HepG2 (cell line): ENCODE measurements at regions not wholly inside any gene's neighbourhood (a gene's known extent, or its start where the extent isn't known, plus 50 kb on each side); places are given as distances from the start of the nearest gene placed in this dataset.

ENCODE experiments used
- ATAC-seq: fragments of 200-7000 bp; cut with Tn5 transposase; 3 replicates; pipeline ENCODE4 v1.9.1; 2020; ENCODE audit warnings: mild to moderate bottlenecking, moderate library complexity
- BruUV-seq: library from RNA; stranded (reverse); fragments of 400-500 nt; replicated peaks from 2 replicates; lab custom pipeline; 2021; lab: Mats Ljungman, UMichigan
- CTCF ChIA-PET: fragments of 300-600 bp; formaldehyde crosslinking; extraction: SDS; loops from one replicate; lab custom pipeline; 2021; ENCODE audit warnings: low total read pairs, inconsistent platforms, low intra/inter-chr PET ratio; lab: Yijun Ruan, JAX
- POLR2A ChIA-PET: fragments of 350-600 bp; sonication (Branson Sonifier 250); formaldehyde crosslinking; loops from one replicate; lab custom pipeline; 2020; ENCODE audit warnings: antibody characterized with exemption, inconsistent platforms; lab: Yijun Ruan, JAX
- DNase-seq: peaks from one replicate; pipeline ENCODE4 v3.0.0-alpha.2; 2015; ENCODE audit warnings: low spot score
- FAIRE-seq: peaks from 3 replicates; lab custom pipeline; 2011; peaks lifted over from hg19 to GRCh38; lab: Jason Lieb, UNC
- H2AFZ ChIP-seq: one replicate; pipeline ENCODE4 v1.6.1; 2011; ENCODE audit warnings: low read length, inconsistent platforms
- H3K27ac ChIP-seq: fragments of 300-600 bp; 3 replicates; pipeline ENCODE4 v1.8.0; 2011; ENCODE audit warnings: mixed run types, mild to moderate bottlenecking, mixed read lengths, low read length, inconsistent platforms; ENCODE audit not compliant: insufficient read depth; ENCODE audit errors: extremely low read length
- H3K27me3 ChIP-seq, 2 experiments: fragments of 200-600 bp in 1 of 2; 2 replicates in 1 of 2; 3 replicates in 1 of 2; pipeline versions ENCODE4 v1.6.0 to v1.8.0; 2011; ENCODE audit warnings: low read length in 2 of 2, mild to moderate bottlenecking in 2 of 2, moderate library complexity in 2 of 2, inconsistent platforms in 1 of 2; ENCODE audit not compliant: insufficient read depth in 2 of 2, control insufficient read depth in 1 of 2
- H3K36me3 ChIP-seq, 2 experiments: fragments of 200-600 bp in 1 of 2; replicated peaks in 1 of 2; 2 replicates in 1 of 2; 3 replicates in 1 of 2; pipeline versions ENCODE4 v1.5.1 to v1.8.0; 2011; ENCODE audit warnings: low read length in 2 of 2, inconsistent platforms in 1 of 2; ENCODE audit not compliant: insufficient read depth in 2 of 2, control insufficient read depth in 1 of 2
- H3K4me1 ChIP-seq: 2 replicates; pipeline ENCODE4 v1.5.1; 2012; ENCODE audit warnings: low read length, inconsistent platforms; ENCODE audit not compliant: insufficient read depth
- H3K4me2 ChIP-seq: 2 replicates; pipeline ENCODE4 v1.6.0; 2011; ENCODE audit warnings: low read depth, low read length, inconsistent platforms
- H3K4me3 ChIP-seq, 3 experiments: fragments of 200-600 bp in 1 of 3; sonication (generic), shearing (Covaris generic) in 1 of 3; replicated peaks in 1 of 3; 2 replicates each; pipeline ENCODE4 v1.5.1; 2011 to 2016; ENCODE audit warnings: low read length in 3 of 3, inconsistent platforms in 2 of 3, low read depth in 2 of 3, mild to moderate bottlenecking in 2 of 3, control low read depth in 1 of 3, mixed read lengths in 1 of 3; ENCODE audit not compliant: insufficient read depth in 1 of 3
- H3K79me2 ChIP-seq: one replicate; pipeline ENCODE4 v1.6.1; 2011; ENCODE audit warnings: low read length, inconsistent platforms; ENCODE audit not compliant: insufficient read depth
- H3K9ac ChIP-seq: 2 replicates; pipeline ENCODE4 v1.6.0; 2011; ENCODE audit warnings: mild to moderate bottlenecking, low read depth, low read length, inconsistent platforms; ENCODE audit not compliant: insufficient read depth
- H3K9me3 ChIP-seq: 2 replicates; pipeline ENCODE4 v1.5.1; 2012; ENCODE audit warnings: mild to moderate bottlenecking, low read length
- H4K20me1 ChIP-seq: 2 replicates; pipeline ENCODE4 v1.6.0; 2011; ENCODE audit warnings: inconsistent platforms, mild to moderate bottlenecking, low read length, moderate library complexity; ENCODE audit not compliant: insufficient read depth
- AGO2 ChIP-seq: fragments of 200-400 bp; formaldehyde crosslinking; optimal IDR thresholded peaks from 2 replicates; pipeline ENCODE3; 2017; ENCODE audit warnings: mild to moderate bottlenecking, low read depth, low read length, moderate library complexity
- ATF1 ChIP-seq: IDR thresholded peaks from 2 replicates; pipeline ENCODE4 v1.6.1; 2016; ENCODE audit warnings: mild to moderate bottlenecking, control low read depth
- DDIT3 ChIP-seq: sonication (generic); formaldehyde crosslinking; IDR thresholded peaks from 2 replicates; pipeline ENCODE4 v1.4.0; 2020; ENCODE audit warnings: mild to moderate bottlenecking, missing genetic modification reagents
- HHEX ChIP-seq: IDR thresholded peaks from 2 replicates; pipeline ENCODE4 v1.6.1; 2016; ENCODE audit warnings: control low read depth
- IKZF1 ChIP-seq: fragments of 450-650 bp; IDR thresholded peaks from 2 replicates; pipeline ENCODE4 v1.7.1; 2016
- IKZF5 ChIP-seq: IDR thresholded peaks from 2 replicates; pipeline ENCODE4 v1.6.1; 2018; ENCODE audit warnings: missing genetic modification reagents, mild to moderate bottlenecking, missing compliant biosample characterization
- MED8 ChIP-seq: sonication (generic); formaldehyde crosslinking; IDR thresholded peaks from 2 replicates; pipeline ENCODE4 v1.8.1; 2023; ENCODE audit warnings: mild to moderate bottlenecking, missing genetic modification reagents; ENCODE audit not compliant: insufficient replicate concordance
- NFRKB ChIP-seq: fragments of 450-650 bp; IDR thresholded peaks from 2 replicates; pipeline ENCODE4 v1.6.1; 2017
- PAX8 ChIP-seq: sonication (generic); formaldehyde crosslinking; IDR thresholded peaks from 2 replicates; pipeline ENCODE4 v1.8.0; 2022; ENCODE audit warnings: mild to moderate bottlenecking, missing genetic modification reagents, borderline replicate concordance
- ZFP37 ChIP-seq: sonication (generic); formaldehyde crosslinking; IDR thresholded peaks from 2 replicates; pipeline ENCODE4 v1.4.0; 2020; ENCODE audit warnings: missing genetic modification reagents, borderline replicate concordance
- ZKSCAN8 ChIP-seq: IDR thresholded peaks from 2 replicates; pipeline ENCODE4 v1.6.1; 2016; ENCODE audit warnings: borderline replicate concordance, missing genetic modification reagents, missing compliant biosample characterization
- ZNF484 ChIP-seq: sonication (generic); formaldehyde crosslinking; IDR thresholded peaks from 2 replicates; pipeline ENCODE4 v1.5.1; 2020; ENCODE audit warnings: mild to moderate bottlenecking, low read depth, missing genetic modification reagents, borderline replicate concordance
- ZNF552 ChIP-seq: sonication (generic); formaldehyde crosslinking; IDR thresholded peaks from 2 replicates; pipeline ENCODE4 v1.9.0; 2022; ENCODE audit warnings: missing genetic modification reagents, mild to moderate bottlenecking, borderline replicate concordance
- ZSCAN30 ChIP-seq: sonication (generic); formaldehyde crosslinking; IDR thresholded peaks from 2 replicates; pipeline ENCODE4 v1.5.0; 2020; ENCODE audit warnings: mild to moderate bottlenecking, missing genetic modification reagents
- WGBS: methylation state at CpG from one replicate; pipeline ENCODE4 v1.1.6; 2017; ENCODE audit warnings: low lambda C conversion rate; 5-methylcytosine and 5-hydroxymethylcytosine counted together
- in situ Hi-C: cut with HindIII; loops from 2 replicates; pipeline ENCODE4 v1.10.0; 2017; ENCODE audit warnings: low pct_unique_long_range_greater_than_20kb; ENCODE audit not compliant: extremely low pct_ligation_motif_present
- intact Hi-C: fragments of 100-400 bp; cut with micrococcal nuclease; formaldehyde crosslinking; loops from one replicate; pipeline ENCODE4 v1.10.0; 2022; ENCODE audit not compliant: unreplicated experiment

DNA sequence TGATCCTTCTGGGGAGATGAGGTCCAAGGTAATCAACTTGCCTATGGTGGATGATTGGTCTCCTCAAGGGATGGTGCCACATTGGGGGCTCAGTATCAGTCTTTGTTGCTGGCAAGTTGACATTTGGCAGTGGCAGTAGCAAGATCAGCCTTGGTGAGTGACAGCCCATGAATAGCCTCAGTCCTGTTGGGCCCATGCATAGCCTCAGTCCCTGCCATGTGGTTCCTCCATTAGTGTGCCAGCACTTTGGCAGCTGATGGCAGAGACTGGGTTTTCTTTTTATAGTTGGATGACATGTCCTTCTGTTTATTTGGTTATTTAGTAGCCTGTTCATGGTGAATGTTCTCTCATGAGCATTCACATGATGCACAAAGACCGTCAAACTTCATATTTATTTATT, 179.6 kb downstream of the CBLN1 start:
- H3K79me2 ChIP-seq, result no peaks in the 10 kb centered on the region
- H3K9ac ChIP-seq, result no peak overlapping the region
- H3K36me3 ChIP-seq, result no peaks in the 10 kb centered on the region
- in situ Hi-C loops, result no loop called here
- DNase-seq (no peak), FAIRE-seq (no peak), ATAC-seq (no peak)
- ChIA-PET POLR2A (no interaction called here), CTCF (no interaction called here)
- WGBS, result 0% methylated on average over 1 of the region's 1 CpG
- intact Hi-C loops, result no loop called here
- BruUV-seq, result no TSS peak
- H4K20me1 ChIP-seq, result no peaks in the 10 kb centered on the region
- H3K4me1 ChIP-seq, result peaks cover 2% of the 10 kb centered on the region; the same call in 1 of the 2 replicates
- H3K4me2 ChIP-seq, result no peak overlapping the region
- no peak overlapping the region for H3K4me3 ChIP-seq
- H2AFZ ChIP-seq, result no peak overlapping the region
- no peak for TF ChIP-seq ZSCAN30 (CRISPR knock-in tag)
- TF ChIP-seq ATF1, result no peak
- no peak for TF ChIP-seq AGO2
- no peak for TF ChIP-seq ZNF552
- TF ChIP-seq MED8 (CRISPR knock-in tag), result no peak
- no peak for TF ChIP-seq PAX8 (CRISPR knock-in tag)
- no peak for TF ChIP-seq NFRKB
- TF ChIP-seq HHEX (CRISPR knock-in tag), result no peak
- no peak for TF ChIP-seq ZFP37 (CRISPR knock-in tag)
- TF ChIP-seq IKZF1, result no peak
- no peak for TF ChIP-seq ZNF484 (CRISPR knock-in tag)
- TF ChIP-seq ZKSCAN8 (CRISPR knock-in tag), result no peak
- TF ChIP-seq DDIT3, result no peak
- no peak for TF ChIP-seq IKZF5 (CRISPR knock-in tag)
- TF ChIP-seq, all 625 proteins: peak for 0
- Histone ChIP-seq H3K27me3 (no peaks in the 10 kb centered on the region), H3K27ac (no peak overlapping the region), H3K9me3 (no peaks in the 10 kb centered on the region)
